ENCODE measurements at regions not wholly inside any gene's neighbourhood (a gene's known extent, or its start where the extent isn't known, plus 50 kb on each side); places are given as distances from the start of the nearest gene placed in this dataset.

GRCh38 chr1:29541631-29542030, 305.3 kb downstream of the PTPRU start:
- DNase-seq (ENCODE audit: low read depth, low spot score) = no peak

- DNase-seq (ENCODE audit: low read depth, low spot score) = no peak
These were observed 304.6 kb downstream of the PTPRU start for GRCh38 chr1:29540801-29541357.

- DNase-seq (ENCODE audit: low read depth, low spot score) = no peak
These were observed 303.6 kb downstream of the PTPRU start for GRCh38 chr1:29539971-29540370.

- no peak for DNase-seq (ENCODE audit: low read depth, low spot score)
These were observed 302.3 kb downstream of the PTPRU start for GRCh38 chr1:29538586-29538985.

- DNase-seq (ENCODE audit: low read depth, low spot score) = no peak
These were observed 296.4 kb downstream of the PTPRU start for GRCh38 chr1:29532751-29533150.

- DNase-seq (ENCODE audit: low read depth, low spot score) = no peak
These were observed 296.0 kb downstream of the PTPRU start for GRCh38 chr1:29532285-29532684.

- no peak for DNase-seq (ENCODE audit: low read depth, low spot score)
These were observed 295.3 kb downstream of the PTPRU start for GRCh38 chr1:29531596-29531995.

GRCh38 chr1:29529677-29530278, 293.5 kb downstream of the PTPRU start:
- DNase-seq (ENCODE audit: low read depth, low spot score) = no peak

GRCh38 chr1:29527314-29528004, 291.1 kb downstream of the PTPRU start:
- no peak for DNase-seq (ENCODE audit: low read depth, low spot score)

- no peak for DNase-seq (ENCODE audit: low read depth, low spot score)
These were observed 289.6 kb downstream of the PTPRU start for GRCh38 chr1:29525941-29526340.

- DNase-seq (ENCODE audit: low read depth, low spot score) = no peak
These were observed 288.2 kb downstream of the PTPRU start for GRCh38 chr1:29524285-29525065.

- DNase-seq (ENCODE audit: low read depth, low spot score) = no peak
These were observed 287.3 kb downstream of the PTPRU start for GRCh38 chr1:29523576-29523975.

GRCh38 chr1:29523136-29523535, 286.8 kb downstream of the PTPRU start:
- DNase-seq (ENCODE audit: low read depth, low spot score) = no peak

GRCh38 chr1:29521811-29522580, 285.7 kb downstream of the PTPRU start:
- no peak for DNase-seq (ENCODE audit: low read depth, low spot score)

- DNase-seq (ENCODE audit: low read depth, low spot score) = no peak
These were observed 285.1 kb downstream of the PTPRU start for GRCh38 chr1:29521438-29521715.

GRCh38 chr1:29520571-29521437, 284.5 kb downstream of the PTPRU start:
- no peak for DNase-seq (ENCODE audit: low read depth, low spot score)

- peak; percentile 20 for DNase-seq (ENCODE audit: low read depth, low spot score)
These were observed 283.4 kb downstream of the PTPRU start for GRCh38 chr1:29519788-29520110.

GRCh38 chr1:29519108-29519787, 282.9 kb downstream of the PTPRU start:
- no peak for DNase-seq (ENCODE audit: low read depth, low spot score)

GRCh38 chr1:29518183-29518835, 282.0 kb downstream of the PTPRU start:
- no peak for DNase-seq (ENCODE audit: low read depth, low spot score)

All from astrocyte of the hippocampus (primary cell).